Activated CD4-positive, alpha-beta T cell treated with anti-CD3 and anti-CD28 coated beads, Interleukin-10, Interleukin-2, amounts not matched to agents 100 ng/mL and 50 ng/mL, durations not matched to agents 16 hours and 8 hours (primary cell): ENCODE measurements at regions not wholly inside any gene's neighbourhood (a gene's known extent, or its start where the extent isn't known, plus 50 kb on each side); places are given as distances from the start of the nearest gene placed in this dataset.
"Not testable (repeated sequence)": the region's sequence is repeated elsewhere in the genome, so short reads cannot be mapped to it uniquely, and the experiment has no call there.

Experiments
- DNase-seq: peaks from one replicate; pipeline ENCODE4 v3.0.0-alpha.2; 2020

DNA sequence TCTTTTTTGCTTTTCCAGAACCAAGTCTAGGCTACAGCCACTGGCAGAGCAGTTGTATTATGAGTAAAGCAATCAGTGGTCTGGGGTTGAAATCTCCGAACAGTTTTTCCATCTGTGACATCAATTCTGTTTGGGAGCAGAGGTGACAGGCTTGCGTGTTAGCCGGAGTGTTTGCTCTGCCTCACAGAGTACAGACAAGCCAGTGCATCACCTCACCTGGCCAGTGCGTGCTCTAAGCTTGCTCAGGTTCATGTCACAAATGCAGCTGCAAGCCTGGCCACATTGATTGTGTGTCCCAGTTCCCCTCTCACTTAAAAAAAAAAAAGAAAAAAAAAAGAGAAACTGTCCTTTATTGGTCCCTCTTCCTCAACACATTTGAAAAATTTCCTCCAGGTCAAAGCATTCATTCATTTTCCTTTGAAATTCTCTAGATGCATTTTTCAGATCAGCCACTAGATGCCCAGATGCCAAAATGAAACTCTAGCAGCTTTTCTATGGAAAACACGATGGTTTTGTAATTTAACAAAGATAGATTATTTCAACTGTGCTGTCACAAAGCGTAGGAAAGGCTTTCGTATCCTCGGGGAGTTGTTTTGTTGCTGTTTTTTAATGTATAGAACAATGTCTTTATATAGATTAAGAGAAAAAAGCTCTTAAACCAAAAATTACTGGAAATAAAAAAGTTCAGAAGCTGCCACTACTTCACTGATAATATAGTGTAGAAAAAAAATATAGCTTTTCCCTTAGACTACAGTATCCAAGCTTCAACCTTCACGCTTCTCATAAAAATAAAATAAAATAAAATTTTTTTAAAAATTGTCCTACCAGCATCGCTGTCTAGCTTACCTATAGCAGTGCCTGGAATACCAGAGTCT, 585.5 kb downstream of the TLE1 start:
- DNase-seq = no peak

DNA sequence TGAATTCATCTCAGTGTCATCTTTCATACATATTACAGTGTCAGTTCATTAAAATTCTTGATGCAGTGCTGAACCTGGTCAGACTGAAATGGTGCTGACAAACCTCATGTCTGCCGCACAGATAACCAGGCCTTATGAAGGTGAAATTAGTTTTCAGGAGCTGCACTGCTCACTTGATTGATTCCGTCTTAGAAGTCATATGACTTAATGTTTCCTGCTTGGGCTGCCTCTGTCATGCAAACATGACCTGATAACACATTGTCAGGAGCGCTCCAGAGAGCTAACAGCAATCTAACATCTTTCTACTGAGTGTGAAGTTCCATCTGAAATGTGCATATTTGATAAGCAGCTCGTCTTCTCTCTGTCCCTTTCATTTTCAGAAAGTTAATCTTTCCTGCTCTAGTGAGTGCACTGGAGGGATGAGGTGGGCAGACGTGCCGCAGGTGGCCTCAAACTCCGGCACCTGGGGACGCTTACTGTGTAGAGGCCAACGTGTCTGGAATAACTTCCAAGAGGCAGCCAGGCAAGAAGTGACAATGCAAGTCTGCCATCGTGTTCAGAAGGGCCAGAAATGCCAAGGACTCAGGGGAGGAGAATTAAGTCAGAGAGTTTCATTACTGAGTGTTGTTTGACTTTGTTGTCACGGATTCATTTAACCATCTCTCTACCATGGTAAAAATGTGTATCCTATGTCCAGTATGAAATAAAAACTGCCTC, 592.1 kb downstream of the TLE1 start:
- DNase-seq = no peak

DNA sequence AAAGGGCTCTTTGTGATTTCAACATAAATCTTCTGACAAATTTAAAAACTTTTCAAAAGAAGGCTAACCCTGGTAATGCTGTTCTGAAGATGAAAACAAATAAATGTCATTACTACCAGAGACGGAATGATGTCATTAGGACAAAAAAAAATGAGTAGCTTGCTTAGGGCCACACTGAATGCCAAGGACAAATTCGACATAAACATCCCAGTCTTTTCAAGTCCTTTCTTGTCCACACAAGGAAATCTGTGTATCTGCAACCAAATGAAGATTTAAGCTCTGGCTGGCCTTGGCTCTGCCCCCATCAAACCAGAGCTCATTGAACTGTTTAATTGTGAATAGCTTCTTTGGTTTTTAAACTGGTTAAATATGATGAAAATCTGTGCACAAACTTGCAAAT, 592.7 kb downstream of the TLE1 start:
- DNase-seq = no peak

DNA sequence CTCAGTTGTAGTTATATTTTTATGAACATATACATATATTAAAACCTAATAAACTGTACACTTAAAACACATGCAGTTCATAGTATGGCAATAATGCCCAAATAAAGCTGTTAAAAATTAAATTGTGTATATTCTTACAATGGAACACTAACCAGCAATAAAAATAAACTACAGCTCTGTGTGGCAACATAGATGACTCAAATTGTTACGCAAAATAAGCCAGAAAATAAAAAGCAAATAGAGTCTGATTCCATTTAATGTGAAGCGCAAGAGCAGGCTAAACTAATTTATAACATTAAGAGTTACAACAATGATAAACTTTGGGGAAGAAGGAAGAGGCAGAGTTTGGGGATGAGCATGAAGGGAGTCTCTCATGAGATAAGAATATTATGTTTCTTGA, 597.3 kb downstream of the TLE1 start:
- no peak for DNase-seq

GRCh38 chr9:81088341-81088740, 601.0 kb downstream of the TLE1 start:
- no peak for DNase-seq

GRCh38 chr9:81086416-81086815, 602.9 kb downstream of the TLE1 start:
- DNase-seq = no peak

- no peak for DNase-seq
These were observed 605.4 kb downstream of the TLE1 start for GRCh38 chr9:81083854-81084512.

DNA sequence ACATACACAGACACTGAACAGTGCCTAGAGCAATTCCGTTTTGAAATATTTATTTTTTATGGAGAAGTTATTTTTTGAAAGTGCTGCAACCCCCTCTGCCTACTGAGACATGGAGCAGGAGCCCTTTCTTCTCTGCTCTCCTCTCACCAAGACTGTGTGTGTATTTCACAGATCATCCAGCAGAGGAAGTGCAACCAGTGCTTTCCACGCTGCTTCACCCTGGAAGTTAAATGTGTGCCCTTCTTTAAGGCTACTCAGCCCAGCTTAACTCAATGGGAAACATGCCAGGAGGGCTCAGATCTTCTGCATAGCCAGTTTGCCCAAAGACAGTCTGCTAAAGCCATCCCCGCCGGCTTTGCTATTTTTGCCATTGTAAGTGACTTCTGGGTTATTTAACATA, 606.3 kb downstream of the TLE1 start:
- DNase-seq = no peak

GRCh38 chr9:81082221-81082620, 607.1 kb downstream of the TLE1 start:
- DNase-seq = no peak

GRCh38 chr9:81080900-81081299, 608.4 kb downstream of the TLE1 start:
- no peak for DNase-seq

DNA sequence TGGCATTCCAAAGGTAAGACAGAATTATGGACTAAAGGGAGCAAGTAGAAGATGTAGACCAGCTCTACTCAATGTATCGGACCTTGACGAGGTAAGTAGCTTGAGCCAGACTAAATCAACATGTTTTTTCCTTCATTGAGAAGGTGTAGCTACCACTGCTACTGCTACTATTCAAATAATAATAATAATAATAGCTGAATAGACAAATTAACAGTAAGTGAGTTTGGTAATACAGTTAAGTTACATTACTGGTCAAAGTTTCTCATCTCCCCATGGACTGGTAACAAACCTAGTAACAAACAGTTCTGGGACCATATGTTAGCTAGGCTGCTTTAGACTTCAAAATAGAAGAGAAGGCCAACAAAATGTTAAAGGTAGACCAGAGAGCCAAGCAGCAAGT, 609.2 kb downstream of the TLE1 start:
- DNase-seq = no peak

- DNase-seq = no peak
These were observed 610.3 kb downstream of the TLE1 start for GRCh38 chr9:81079055-81079454.

DNA sequence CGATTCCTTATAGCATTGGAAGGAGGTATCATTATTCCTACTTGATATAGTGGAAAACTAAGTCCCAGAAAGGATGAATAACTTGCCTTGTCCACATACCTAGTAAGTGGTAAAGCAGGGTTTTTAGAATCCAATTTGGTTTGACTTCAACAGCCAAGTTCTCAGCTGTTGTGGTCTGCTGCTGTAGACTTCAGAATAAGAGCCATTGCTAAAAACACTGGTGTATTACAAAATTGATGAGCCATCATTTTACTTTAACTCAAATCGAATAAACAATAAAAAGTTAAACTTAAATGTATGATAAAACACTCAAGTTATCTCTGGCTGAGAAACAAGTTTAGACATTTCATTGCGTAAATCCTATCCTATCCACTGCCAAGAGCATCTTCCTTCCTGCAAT, 610.8 kb downstream of the TLE1 start:
- DNase-seq = no peak

DNA sequence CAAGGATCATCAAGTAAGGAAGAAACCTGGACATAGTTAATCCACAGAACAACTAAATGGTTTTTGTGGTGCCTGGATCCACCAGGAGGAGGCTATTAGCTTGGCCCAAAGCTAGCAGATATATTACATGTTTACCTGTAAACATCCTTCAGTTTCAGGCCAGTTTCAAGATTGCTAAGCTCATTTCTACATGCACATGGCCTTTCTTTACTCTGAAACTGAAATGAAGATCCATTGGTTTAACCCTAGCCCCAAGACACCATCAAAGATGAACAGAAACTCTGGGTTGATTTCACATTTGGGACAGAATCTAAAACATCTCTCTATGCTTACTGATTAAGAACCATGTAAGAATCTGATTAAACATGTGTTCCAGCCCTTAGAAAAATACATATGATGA, 611.8 kb downstream of the TLE1 start:
- no peak for DNase-seq

GRCh38 chr9:81076131-81076530, 613.2 kb downstream of the TLE1 start:
- no peak for DNase-seq

- no peak for DNase-seq
These were observed 615.1 kb downstream of the TLE1 start for GRCh38 chr9:81074221-81074620.

DNA sequence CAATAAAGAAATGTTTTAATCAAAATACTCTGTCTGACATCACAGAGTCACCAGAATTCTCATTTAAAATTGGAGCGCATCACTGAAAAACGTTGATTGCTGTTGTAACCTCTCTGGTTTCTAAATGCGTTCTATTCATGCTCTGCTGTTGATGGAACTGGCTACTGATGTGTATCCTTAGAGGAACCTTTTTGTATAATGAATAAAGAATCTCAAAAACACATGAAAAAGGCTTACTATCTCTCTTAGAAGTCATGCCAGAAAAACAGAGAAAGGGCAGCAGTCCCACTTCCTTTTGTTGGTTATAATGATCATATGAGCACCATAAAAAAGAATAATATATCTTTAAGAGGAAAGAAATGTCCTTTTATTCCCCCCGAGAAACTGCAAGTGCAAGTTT, 615.5 kb downstream of the TLE1 start:
- no peak for DNase-seq

DNA sequence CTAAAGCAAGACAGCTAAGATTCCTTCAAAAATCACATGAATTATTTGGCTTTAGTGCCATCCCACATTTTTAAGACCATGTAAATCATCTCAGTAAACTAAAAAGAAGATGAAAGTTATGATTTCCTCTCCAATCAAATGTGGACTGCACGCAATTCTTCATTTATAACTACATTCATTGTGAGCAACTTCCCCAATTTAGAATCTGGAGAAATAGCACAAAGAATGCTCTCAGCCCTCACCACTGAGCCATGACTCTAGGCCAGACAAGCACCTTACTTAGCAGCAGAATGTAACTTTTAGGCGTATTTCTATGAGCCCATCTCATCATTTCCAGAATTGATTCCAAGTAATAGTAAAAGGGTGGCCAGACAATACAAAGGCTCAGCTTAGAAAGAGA, 616.6 kb downstream of the TLE1 start:
- DNase-seq = no peak

- DNase-seq = no peak
These were observed 618.2 kb downstream of the TLE1 start for GRCh38 chr9:81071108-81071507.

DNA sequence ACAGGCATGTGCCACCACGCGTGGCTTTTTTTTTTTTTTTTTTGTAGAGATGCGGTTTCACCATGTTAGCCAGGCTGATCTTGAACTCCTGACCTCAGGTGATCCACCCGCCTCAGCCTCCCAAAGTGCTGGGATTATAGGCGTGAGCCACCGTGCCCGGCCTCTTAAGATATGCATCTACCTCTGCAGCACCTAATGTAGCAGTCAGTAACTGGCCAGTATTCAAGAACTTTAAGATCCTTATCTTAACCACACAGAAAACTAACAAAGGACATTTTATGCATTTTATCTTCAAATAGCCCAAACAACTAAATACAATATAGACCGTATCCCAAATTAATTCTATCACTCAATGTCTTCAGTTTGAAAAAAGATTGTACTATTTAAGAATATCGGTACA, 618.7 kb downstream of the TLE1 start:
- DNase-seq = no peak

DNA sequence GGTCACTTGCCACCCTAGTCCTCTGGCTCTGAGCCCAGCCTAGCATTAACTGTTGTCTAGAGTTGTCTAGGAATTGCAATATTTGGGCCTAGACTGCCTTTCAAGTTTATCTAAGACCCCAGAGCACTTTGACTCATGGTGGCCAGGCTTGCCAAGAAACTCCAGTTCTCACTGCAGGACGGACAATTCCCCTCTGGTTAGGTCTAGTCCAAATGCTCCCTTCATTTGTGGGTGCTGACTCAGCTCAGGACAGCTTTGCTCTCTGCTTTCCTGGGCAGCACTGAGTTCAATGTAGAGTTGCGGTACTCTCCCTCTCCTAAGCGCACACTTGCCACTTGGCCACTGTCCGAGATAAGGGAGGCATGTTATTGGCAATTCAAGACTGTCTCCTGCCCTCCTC, 619.4 kb downstream of the TLE1 start:
- DNase-seq = no peak

GRCh38 chr9:81069038-81069795, 620.1 kb downstream of the TLE1 start:
- DNase-seq = no peak

GRCh38 chr9:81062995-81063394, 626.4 kb downstream of the TLE1 start:
- DNase-seq = not testable (repeated sequence)
